GM20431 (cell line): ENCODE measurements at regions not wholly inside any gene's neighbourhood (a gene's known extent, or its start where the extent isn't known, plus 50 kb on each side); places are given as distances from the start of the nearest gene placed in this dataset.
"Not testable (repeated sequence)": the region's sequence is repeated elsewhere in the genome, so short reads cannot be mapped to it uniquely, and the experiment has no call there.

Experiments used
- in situ Hi-C: fragments of 300-500 bp; cut with MseI, MboI; formaldehyde crosslinking; loops from one replicate; pipeline ENCODE4 v1.15.0; 2020; ENCODE audit warnings: low sequenced_read_pairs; ENCODE audit not compliant: unreplicated experiment

GRCh38 chr10:109030581-109031210, 892.6 kb downstream of the XPNPEP1 start:
- in situ Hi-C loops: no loop called here

- in situ Hi-C loops: no loop called here
Observed at GRCh38 chr10:109029870-109030269, 893.4 kb downstream of the XPNPEP1 start.

- in situ Hi-C loops: no loop called here
Observed at GRCh38 chr10:109027534-109028185, 895.7 kb downstream of the XPNPEP1 start.

- in situ Hi-C loops: no loop called here
Observed at GRCh38 chr10:109025172-109025571, 898.1 kb downstream of the XPNPEP1 start.

GRCh38 chr10:109022417-109023049, 900.8 kb downstream of the XPNPEP1 start:
- in situ Hi-C loops: no loop called here

GRCh38 chr10:109019001-109019424, 904.3 kb downstream of the XPNPEP1 start:
- in situ Hi-C loops: no loop called here

GRCh38 chr10:109007514-109007913, 915.8 kb downstream of the XPNPEP1 start:
- in situ Hi-C loops: no loop called here

GRCh38 chr10:108990441-108990840, 932.9 kb downstream of the XPNPEP1 start:
- in situ Hi-C loops: no loop called here

- in situ Hi-C loops: no loop called here
Observed at GRCh38 chr10:108989976-108990375, 933.3 kb downstream of the XPNPEP1 start.

- in situ Hi-C loops: no loop called here
Observed at GRCh38 chr10:108982159-108982558, 941.2 kb downstream of the XPNPEP1 start.

- in situ Hi-C loops: no loop called here
Observed at GRCh38 chr10:108980869-108981268, 942.4 kb downstream of the XPNPEP1 start.

- in situ Hi-C loops: no loop called here
Observed at GRCh38 chr10:108975459-108976058, 947.8 kb downstream of the XPNPEP1 start.

- in situ Hi-C loops: no loop called here
Observed at GRCh38 chr10:108970016-108970415, 953.3 kb downstream of the XPNPEP1 start.

- in situ Hi-C loops: no loop called here
Observed at GRCh38 chr10:108966411-108966810, 956.9 kb downstream of the XPNPEP1 start.

GRCh38 chr10:108966005-108966404, 957.3 kb downstream of the XPNPEP1 start:
- in situ Hi-C loops: no loop called here

- in situ Hi-C loops: no loop called here
Observed at GRCh38 chr10:108962172-108962571, 961.1 kb downstream of the XPNPEP1 start.

GRCh38 chr10:108957681-108958080, 965.6 kb downstream of the XPNPEP1 start:
- in situ Hi-C loops: no loop called here

- in situ Hi-C loops: no loop called here
Observed at GRCh38 chr10:108956149-108956548, 967.2 kb downstream of the XPNPEP1 start.

- in situ Hi-C loops: not testable (repeated sequence)
Observed at GRCh38 chr10:108920029-108920428, 1003.3 kb downstream of the XPNPEP1 start.

GRCh38 chr10:108913300-108913699, 1010.0 kb downstream of the XPNPEP1 start:
- in situ Hi-C loops: no loop called here
